DND-41 (cell line): ENCODE measurements at regions not wholly inside any gene's neighbourhood (a gene's known extent, or its start where the extent isn't known, plus 50 kb on each side); places are given as distances from the start of the nearest gene placed in this dataset.
"Not testable (repeated sequence)": the region's sequence is repeated elsewhere in the genome, so short reads cannot be mapped to it uniquely, and the experiment has no call there.

Experiments used
- ATAC-seq: fragments of 200-7000 bp; cut with Tn5 transposase; 3 replicates; pipeline ENCODE4 v1.9.1; 2021; ENCODE audit warnings: low read depth; ENCODE audit not compliant: insufficient read depth
- DNase-seq: peaks from one replicate; pipeline ENCODE4 v3.0.0-alpha.2; 2020
- H2AFZ ChIP-seq: 2 replicates; pipeline ENCODE4 v1.6.0; 2012; ENCODE audit warnings: low read depth, low read length
- H3K27ac ChIP-seq: 2 replicates; pipeline ENCODE4 v1.5.1; 2012; ENCODE audit warnings: low read length, inconsistent platforms
- H3K27me3 ChIP-seq: fragments of 200-600 bp; sonication (generic); 2 replicates; pipeline ENCODE4 v1.6.0; 2012; ENCODE audit warnings: low read length, mild to moderate bottlenecking, inconsistent platforms; ENCODE audit not compliant: insufficient read depth, poor library complexity
- H3K36me3 ChIP-seq: 2 replicates; pipeline ENCODE4 v1.5.1; 2012; ENCODE audit warnings: low read length, inconsistent platforms; ENCODE audit not compliant: insufficient read depth
- H3K4me1 ChIP-seq: 2 replicates; pipeline ENCODE4 v1.5.1; 2012; ENCODE audit warnings: mild to moderate bottlenecking, low read length; ENCODE audit not compliant: insufficient read depth
- H3K4me2 ChIP-seq: 2 replicates; pipeline ENCODE4 v1.6.0; 2012; ENCODE audit warnings: mild to moderate bottlenecking, moderate library complexity, low read length, inconsistent platforms; ENCODE audit not compliant: insufficient read depth
- H3K4me3 ChIP-seq, 2 experiments: fragments of 200-600 bp in 1 of 2; shearing (Covaris generic) in 1 of 2; 2 replicates each; pipeline ENCODE4 v1.5.1; 2012 to 2016; ENCODE audit warnings: inconsistent platforms in 2 of 2, low read length in 2 of 2, mild to moderate bottlenecking in 2 of 2, low read depth in 1 of 2, moderate library complexity in 1 of 2
- H3K79me2 ChIP-seq: 2 replicates; pipeline ENCODE4 v1.6.0; 2012; ENCODE audit warnings: low read length, inconsistent platforms; ENCODE audit not compliant: insufficient read depth
- H3K9ac ChIP-seq: 2 replicates; pipeline ENCODE4 v1.6.0; 2012; ENCODE audit warnings: low read depth, mild to moderate bottlenecking, inconsistent platforms, low read length, moderate library complexity
- H3K9me3 ChIP-seq: 2 replicates; pipeline ENCODE4 v1.5.1; 2012; ENCODE audit warnings: low read length, moderate library complexity, mild to moderate bottlenecking, inconsistent platforms; ENCODE audit not compliant: insufficient read depth, severe bottlenecking
- H4K20me1 ChIP-seq: 2 replicates; pipeline ENCODE4 v1.6.0; 2012; ENCODE audit warnings: low read length; ENCODE audit not compliant: insufficient read depth
- EZH2 ChIP-seq: IDR thresholded peaks from 3 replicates; pipeline ENCODE4 v1.6.1; 2012; ENCODE audit warnings: borderline replicate concordance, low read depth, mild to moderate bottlenecking, moderate library complexity, low read length, inconsistent platforms; ENCODE audit not compliant: severe bottlenecking
- TF ChIP-seq, protein P1 (sequence below): IDR thresholded peaks from 2 replicates; pipeline ENCODE4 v1.5.1; 2012; ENCODE audit warnings: borderline replicate concordance, low read length, moderate library complexity, mild to moderate bottlenecking; ENCODE audit not compliant: poor library complexity, severe bottlenecking; ENCODE audit errors: extremely low read depth

DNA sequence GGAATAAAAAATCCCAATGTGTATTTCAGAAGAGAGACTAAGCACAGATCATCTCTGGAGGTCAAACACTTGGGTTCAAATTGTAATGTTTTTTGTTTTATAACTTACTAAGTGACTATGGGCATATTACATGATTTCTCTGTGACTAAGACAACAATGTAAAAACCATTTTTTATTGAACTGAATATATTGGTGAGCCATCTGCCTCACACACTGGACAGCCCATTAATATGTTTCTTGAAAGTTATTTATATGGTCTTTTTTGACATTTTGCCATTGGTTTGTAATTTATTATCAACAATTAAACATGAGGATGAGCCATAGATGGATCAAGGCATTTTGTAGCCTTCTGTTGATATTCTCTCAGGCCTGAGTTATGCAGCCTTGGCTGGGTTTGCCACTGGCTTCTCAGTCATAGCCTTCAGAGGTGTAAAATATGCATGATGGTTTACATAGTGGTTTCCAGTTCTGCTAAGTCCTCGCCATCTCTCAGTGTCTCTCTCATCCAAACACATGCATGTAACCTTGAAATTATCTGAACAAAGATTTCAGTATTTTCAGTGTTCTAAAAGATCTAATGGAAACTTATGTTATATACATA, 997.2 kb downstream of the DIPK2A start:
- H3K27ac ChIP-seq = no peak overlapping the region
- no peak overlapping the region for H3K9ac ChIP-seq
- H3K79me2 ChIP-seq = no peaks in the 10 kb centered on the region
- H2AFZ ChIP-seq = no peak overlapping the region
- H3K27me3 ChIP-seq = no peaks in the 10 kb centered on the region
- no peaks in the 10 kb centered on the region for H4K20me1 ChIP-seq
- H3K4me1 ChIP-seq = no peaks in the 10 kb centered on the region
- no peak for ATAC-seq
- TF ChIP-seq EZH2 = no peak
- TF ChIP-seq, protein P1, sequence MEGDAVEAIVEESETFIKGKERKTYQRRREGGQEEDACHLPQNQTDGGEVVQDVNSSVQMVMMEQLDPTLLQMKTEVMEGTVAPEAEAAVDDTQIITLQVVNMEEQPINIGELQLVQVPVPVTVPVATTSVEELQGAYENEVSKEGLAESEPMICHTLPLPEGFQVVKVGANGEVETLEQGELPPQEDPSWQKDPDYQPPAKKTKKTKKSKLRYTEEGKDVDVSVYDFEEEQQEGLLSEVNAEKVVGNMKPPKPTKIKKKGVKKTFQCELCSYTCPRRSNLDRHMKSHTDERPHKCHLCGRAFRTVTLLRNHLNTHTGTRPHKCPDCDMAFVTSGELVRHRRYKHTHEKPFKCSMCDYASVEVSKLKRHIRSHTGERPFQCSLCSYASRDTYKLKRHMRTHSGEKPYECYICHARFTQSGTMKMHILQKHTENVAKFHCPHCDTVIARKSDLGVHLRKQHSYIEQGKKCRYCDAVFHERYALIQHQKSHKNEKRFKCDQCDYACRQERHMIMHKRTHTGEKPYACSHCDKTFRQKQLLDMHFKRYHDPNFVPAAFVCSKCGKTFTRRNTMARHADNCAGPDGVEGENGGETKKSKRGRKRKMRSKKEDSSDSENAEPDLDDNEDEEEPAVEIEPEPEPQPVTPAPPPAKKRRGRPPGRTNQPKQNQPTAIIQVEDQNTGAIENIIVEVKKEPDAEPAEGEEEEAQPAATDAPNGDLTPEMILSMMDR = no peak
- DNase-seq = no peak
- H3K4me2 ChIP-seq = no peak overlapping the region
- no peaks in the 10 kb centered on the region for H3K9me3 ChIP-seq
- H3K4me3 ChIP-seq = no peak overlapping the region
- no peaks in the 10 kb centered on the region for H3K36me3 ChIP-seq

DNA sequence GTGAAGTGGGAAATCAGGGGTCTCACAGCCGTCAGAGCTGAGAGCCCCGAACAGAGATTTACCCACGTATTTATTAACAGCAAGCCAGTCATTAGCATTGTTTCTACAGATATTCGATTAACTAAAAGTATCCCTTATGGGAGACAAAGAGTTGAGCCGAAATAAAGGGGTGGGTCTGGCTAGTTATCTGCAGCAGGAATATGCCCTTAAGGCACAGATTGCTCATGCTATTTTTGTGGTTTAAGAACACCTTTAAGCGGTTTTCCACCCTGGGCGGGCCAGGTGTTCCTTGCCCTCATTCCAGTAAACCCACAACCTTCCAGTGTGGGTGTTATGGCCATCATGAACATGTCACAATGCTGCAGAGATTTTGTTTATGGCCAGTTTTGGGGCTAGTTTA, 1012.9 kb downstream of the DIPK2A start:
- H3K4me1 ChIP-seq, DNase-seq, H3K27me3 ChIP-seq, ATAC-seq, H3K9me3 ChIP-seq, H3K79me2 ChIP-seq, H3K9ac ChIP-seq, H3K4me2 ChIP-seq, H4K20me1 ChIP-seq, H3K4me3 ChIP-seq, H3K36me3 ChIP-seq, H3K27ac ChIP-seq, H2AFZ ChIP-seq: not testable (repeated sequence)

- DNase-seq (no peak), ATAC-seq (no peak)
- H4K20me1 ChIP-seq = no peaks in the 10 kb centered on the region
- H3K9me3 ChIP-seq = no peaks in the 10 kb centered on the region
- no peak overlapping the region for H3K9ac ChIP-seq
- no peaks in the 10 kb centered on the region for H3K36me3 ChIP-seq
- no peaks in the 10 kb centered on the region for H3K27me3 ChIP-seq
- H3K79me2 ChIP-seq = no peaks in the 10 kb centered on the region
- H3K4me1 ChIP-seq = no peaks in the 10 kb centered on the region
- H2AFZ ChIP-seq = no peak overlapping the region
- TF ChIP-seq, protein P1 = no peak
- no peak for TF ChIP-seq EZH2
- no peak overlapping the region for H3K27ac ChIP-seq
- H3K4me3 ChIP-seq = no peak overlapping the region
- H3K4me2 ChIP-seq = no peak overlapping the region
Observed at GRCh38 chr3:144989807-144990206, 1018.2 kb downstream of the DIPK2A start.

DNA sequence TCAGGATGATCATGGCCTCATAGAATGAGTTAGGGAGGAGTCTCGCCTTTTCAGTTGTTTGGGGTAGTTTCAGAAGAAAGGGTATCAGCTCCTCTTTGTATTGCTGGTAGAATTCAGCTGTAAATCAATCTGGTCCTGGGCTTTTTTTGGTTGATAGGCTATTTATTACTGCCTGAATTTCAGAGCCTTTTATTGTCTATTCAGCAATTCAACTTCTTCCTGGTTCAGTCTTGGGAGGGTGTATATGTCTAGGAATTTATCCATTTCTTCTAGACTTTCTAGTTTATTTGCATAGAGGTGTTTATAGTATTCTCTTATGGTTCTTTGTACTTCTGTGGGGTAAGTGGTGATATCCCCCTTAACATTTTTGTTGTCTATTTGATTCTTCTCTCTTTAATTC, 1024.2 kb downstream of the DIPK2A start:
- Histone ChIP-seq H3K27me3 (no peaks in the 10 kb centered on the region), H3K4me3 (no peak overlapping the region), H3K79me2 (no peaks in the 10 kb centered on the region), H3K27ac (no peak overlapping the region), H4K20me1 (no peaks in the 10 kb centered on the region), H3K9ac (no peak overlapping the region), H3K4me2 (no peak overlapping the region), H3K9me3 (no peaks in the 10 kb centered on the region), H3K4me1 (no peaks in the 10 kb centered on the region), H3K36me3 (no peaks in the 10 kb centered on the region), H2AFZ (no peak overlapping the region)
- ATAC-seq = no peak
- TF ChIP-seq EZH2 = no peak
- TF ChIP-seq, protein P1 = no peak
- no peak for DNase-seq
